SK-N-SH treated with all-trans-retinoic acid at 6 μM for 48 hours (cell line): ENCODE measurements at regions not wholly inside any gene's neighbourhood (a gene's known extent, or its start where the extent isn't known, plus 50 kb on each side); places are given as distances from the start of the nearest gene placed in this dataset.

ENCODE experiments used
- BACH2 ChIP-seq: fragments of 250-450 bp; sonication (Bioruptor Pico); IDR thresholded peaks from 2 replicates; pipeline ENCODE4 v1.9.0; 2021; ENCODE audit warnings: mild to moderate bottlenecking, borderline replicate concordance
- CREB5 ChIP-seq: fragments of 250-450 bp; sonication (Bioruptor Pico); IDR thresholded peaks from 2 replicates; pipeline ENCODE4 v1.5.1; 2020; ENCODE audit warnings: low read depth, mild to moderate bottlenecking, moderate library complexity
- ESRRG ChIP-seq: fragments of 250-450 bp; sonication (Bioruptor Pico); IDR thresholded peaks from 2 replicates; pipeline ENCODE4 v1.6.1; 2021; ENCODE audit warnings: mild to moderate bottlenecking
- GLIS3 ChIP-seq: fragments of 250-450 bp; sonication (Bioruptor Pico); IDR thresholded peaks from 2 replicates; pipeline ENCODE4 v1.5.0; 2020; ENCODE audit warnings: mild to moderate bottlenecking, moderate library complexity
- PATZ1 ChIP-seq: fragments of 250-450 bp; sonication (Bioruptor Pico); IDR thresholded peaks from 2 replicates; pipeline ENCODE4 v1.8.0; 2020; ENCODE audit warnings: mild to moderate bottlenecking, moderate library complexity, borderline replicate concordance
- PPARA ChIP-seq: fragments of 250-450 bp; sonication (Bioruptor Pico); IDR thresholded peaks from 2 replicates; pipeline ENCODE4 v1.5.0; 2020; ENCODE audit warnings: mild to moderate bottlenecking, borderline replicate concordance
- SNAI2 ChIP-seq: fragments of 250-450 bp; sonication (Bioruptor Pico); IDR thresholded peaks from 2 replicates; pipeline ENCODE4 v1.5.0; 2020; ENCODE audit warnings: mild to moderate bottlenecking, moderate library complexity
- TSHZ2 ChIP-seq: fragments of 250-450 bp; sonication (Bioruptor Pico); IDR thresholded peaks from 2 replicates; pipeline ENCODE4 v1.5.0; 2020; ENCODE audit warnings: mild to moderate bottlenecking, moderate library complexity
- ZC3H10 ChIP-seq: fragments of 250-450 bp; sonication (Bioruptor Pico); IDR thresholded peaks from 2 replicates; pipeline ENCODE4 v1.5.1; 2021; ENCODE audit warnings: mild to moderate bottlenecking, moderate library complexity
- ZNF565 ChIP-seq: fragments of 450-650 bp; formaldehyde crosslinking; conservative IDR thresholded peaks from 2 replicates; pipeline ENCODE4 v1.5.0; 2020; ENCODE audit warnings: low read depth, mild to moderate bottlenecking, moderate library complexity

- TF ChIP-seq PPARA (CRISPR knock-in tag) (no peak), TSHZ2 (no peak), CREB5 (CRISPR knock-in tag) (no peak), SNAI2 (CRISPR knock-in tag) (no peak), ESRRG (CRISPR knock-in tag) (no peak), PATZ1 (no peak), GLIS3 (CRISPR knock-in tag) (no peak), ZNF565 (CRISPR knock-in tag) (no peak), BACH2 (no peak), ZC3H10 (CRISPR knock-in tag) (no peak)
Measured at GRCh38 chrX:117641913-117642656, 474.5 kb downstream of the KLHL13 start.
